ENCODE measurements at regions not wholly inside any gene's neighbourhood (a gene's known extent, or its start where the extent isn't known, plus 50 kb on each side); places are given as distances from the start of the nearest gene placed in this dataset.

DNA sequence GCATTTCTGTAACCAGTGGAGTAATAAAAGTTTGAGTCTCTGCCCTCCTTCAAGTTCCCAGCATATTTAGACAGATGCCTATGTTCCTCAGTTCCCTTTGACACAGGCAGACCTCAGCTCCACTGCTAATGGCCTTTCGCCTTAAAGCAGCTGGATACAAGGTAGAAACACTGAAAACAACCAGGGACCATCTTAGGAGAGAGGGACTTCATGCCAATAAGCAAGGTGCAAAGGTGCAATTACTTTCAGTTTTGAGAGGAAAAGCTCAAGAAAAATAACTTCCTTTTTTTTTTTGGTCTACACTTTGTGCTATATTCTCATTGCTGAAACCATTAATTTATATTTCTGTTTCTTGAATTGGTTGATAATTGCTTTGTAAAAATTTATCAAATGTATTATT, 781.9 kb upstream of the GALNTL6 start:
- Histone ChIP-seq H3K27ac (ENCODE audit: low read depth, low read length) (no peak overlapping the region), H3K36me3 (ENCODE audit: control insufficient read depth, insufficient read depth, low read length) (no peaks in the 10 kb centered on the region), H3K4me1 (ENCODE audit: control insufficient read depth, insufficient read depth, low read length) (no peaks in the 10 kb centered on the region), H3K27me3 (ENCODE audit: control insufficient read depth, insufficient read depth, low read length, poor library complexity, severe bottlenecking) (no peaks in the 10 kb centered on the region), H3K4me3 (ENCODE audit: low read length) (no peak overlapping the region), H3K9me3 (ENCODE audit: control insufficient read depth, low read length) (no peaks in the 10 kb centered on the region), H3K9ac (ENCODE audit: extremely low read depth, low read length, poor library complexity, severe bottlenecking) (no peak overlapping the region)
- TF ChIP-seq, protein P1, sequence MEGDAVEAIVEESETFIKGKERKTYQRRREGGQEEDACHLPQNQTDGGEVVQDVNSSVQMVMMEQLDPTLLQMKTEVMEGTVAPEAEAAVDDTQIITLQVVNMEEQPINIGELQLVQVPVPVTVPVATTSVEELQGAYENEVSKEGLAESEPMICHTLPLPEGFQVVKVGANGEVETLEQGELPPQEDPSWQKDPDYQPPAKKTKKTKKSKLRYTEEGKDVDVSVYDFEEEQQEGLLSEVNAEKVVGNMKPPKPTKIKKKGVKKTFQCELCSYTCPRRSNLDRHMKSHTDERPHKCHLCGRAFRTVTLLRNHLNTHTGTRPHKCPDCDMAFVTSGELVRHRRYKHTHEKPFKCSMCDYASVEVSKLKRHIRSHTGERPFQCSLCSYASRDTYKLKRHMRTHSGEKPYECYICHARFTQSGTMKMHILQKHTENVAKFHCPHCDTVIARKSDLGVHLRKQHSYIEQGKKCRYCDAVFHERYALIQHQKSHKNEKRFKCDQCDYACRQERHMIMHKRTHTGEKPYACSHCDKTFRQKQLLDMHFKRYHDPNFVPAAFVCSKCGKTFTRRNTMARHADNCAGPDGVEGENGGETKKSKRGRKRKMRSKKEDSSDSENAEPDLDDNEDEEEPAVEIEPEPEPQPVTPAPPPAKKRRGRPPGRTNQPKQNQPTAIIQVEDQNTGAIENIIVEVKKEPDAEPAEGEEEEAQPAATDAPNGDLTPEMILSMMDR (conservative IDR thresholded peaks at IDR 0.05): no peak
- Mint-ChIP-seq H3K27ac (no peak overlapping the region), H3K4me1 (peaks cover 6% of the 10 kb centered on the region), H3K27me3 (ENCODE audit: insufficient read depth) (no peaks in the 10 kb centered on the region), H3K36me3 (ENCODE audit: low read depth) (peaks cover 2% of the 10 kb centered on the region), H3K9me3 (peaks cover 10% of the 10 kb centered on the region), H3K4me3 (no peak overlapping the region)
- 93 to 100% methylated on average over 1 of the region's 1 CpG for WGBS, 2 experiments (ENCODE audit: insufficient coverage in 1 of 2, insufficient read length in 1 of 2)
- no peak for DNase-seq

DNA sequence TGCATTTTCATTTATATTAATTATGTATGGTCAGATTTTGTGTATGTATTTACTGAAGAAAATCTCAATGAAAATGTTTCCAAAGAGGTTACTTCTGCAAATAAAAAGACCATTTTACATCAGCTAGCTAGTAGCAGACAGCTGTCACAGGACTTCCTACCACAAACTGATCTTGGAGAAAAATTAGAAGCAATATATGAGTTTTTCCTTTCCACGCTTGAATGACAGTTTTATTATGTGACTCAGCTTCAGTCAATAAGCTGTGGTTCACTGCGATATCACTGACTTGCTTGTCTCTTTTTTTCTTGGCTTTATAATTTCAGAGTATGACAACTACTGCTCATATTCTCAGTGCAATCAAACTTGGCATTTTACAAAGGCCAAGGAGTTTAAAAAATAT, 787.4 kb upstream of the GALNTL6 start:
- Mint-ChIP-seq H3K9me3 (peaks cover 10% of the 10 kb centered on the region), H3K4me3 (no peak overlapping the region), H3K27ac (no peak overlapping the region), H3K4me1 (no peaks in the 10 kb centered on the region), H3K27me3 (ENCODE audit: insufficient read depth) (no peaks in the 10 kb centered on the region), H3K36me3 (ENCODE audit: low read depth) (peaks cover 2% of the 10 kb centered on the region)
- Histone ChIP-seq H3K4me3 (ENCODE audit: low read length) (no peak overlapping the region), H3K4me1 (ENCODE audit: control insufficient read depth, insufficient read depth, low read length) (no peaks in the 10 kb centered on the region), H3K36me3 (ENCODE audit: control insufficient read depth, insufficient read depth, low read length) (no peaks in the 10 kb centered on the region), H3K9me3 (ENCODE audit: control insufficient read depth, low read length) (no peaks in the 10 kb centered on the region), H3K27me3 (ENCODE audit: control insufficient read depth, insufficient read depth, low read length, poor library complexity, severe bottlenecking) (no peaks in the 10 kb centered on the region), H3K9ac (ENCODE audit: extremely low read depth, low read length, poor library complexity, severe bottlenecking) (no peak overlapping the region), H3K27ac (ENCODE audit: low read depth, low read length) (no peak overlapping the region)
- WGBS, 2 experiments (ENCODE audit: insufficient coverage in 1 of 2, insufficient read length in 1 of 2): 94 to 100% methylated on average over 1 to 2 of the region's 2 CpGs
- TF ChIP-seq, protein P1 (conservative IDR thresholded peaks at IDR 0.05): no peak
- no peak for DNase-seq

DNA sequence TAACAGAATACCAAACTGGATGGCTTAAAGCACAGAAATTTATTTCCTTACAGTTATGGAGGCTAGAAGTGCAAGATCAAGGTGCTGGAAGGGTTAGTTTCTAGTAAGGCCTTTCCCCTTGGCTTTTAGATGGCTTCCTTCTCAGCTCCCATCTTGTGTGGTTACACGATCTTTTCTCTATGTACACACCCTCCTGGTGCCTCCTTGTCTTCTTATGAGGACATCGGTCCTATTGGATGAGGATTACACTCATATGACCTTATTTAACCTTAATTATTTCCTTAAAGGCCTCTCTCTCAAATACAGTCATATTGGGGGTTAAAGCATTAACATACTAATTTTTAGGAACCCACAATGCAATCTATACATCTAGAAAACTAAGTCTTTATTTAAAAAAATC, 787.9 kb upstream of the GALNTL6 start:
- no peak for DNase-seq
- Mint-ChIP-seq H3K9me3 (peaks cover 8% of the 10 kb centered on the region), H3K27me3 (ENCODE audit: insufficient read depth) (no peaks in the 10 kb centered on the region), H3K4me1 (no peaks in the 10 kb centered on the region), H3K36me3 (ENCODE audit: low read depth) (peaks cover 2% of the 10 kb centered on the region), H3K4me3 (no peak overlapping the region), H3K27ac (no peak overlapping the region)
- WGBS, 2 experiments (ENCODE audit: insufficient coverage in 1 of 2, insufficient read length in 1 of 2): 86 to 94% methylated on average over 2 of the region's 2 CpGs
- Histone ChIP-seq H3K4me3 (ENCODE audit: low read length) (no peak overlapping the region), H3K9ac (ENCODE audit: extremely low read depth, low read length, poor library complexity, severe bottlenecking) (no peak overlapping the region), H3K27ac (ENCODE audit: low read depth, low read length) (no peak overlapping the region), H3K36me3 (ENCODE audit: control insufficient read depth, insufficient read depth, low read length) (no peaks in the 10 kb centered on the region), H3K9me3 (ENCODE audit: control insufficient read depth, low read length) (no peaks in the 10 kb centered on the region), H3K27me3 (ENCODE audit: control insufficient read depth, insufficient read depth, low read length, poor library complexity, severe bottlenecking) (no peaks in the 10 kb centered on the region), H3K4me1 (ENCODE audit: control insufficient read depth, insufficient read depth, low read length) (no peaks in the 10 kb centered on the region)
- TF ChIP-seq, protein P1 (conservative IDR thresholded peaks at IDR 0.05): no peak
